ENCODE measurements at regions not wholly inside any gene's neighbourhood (a gene's known extent, or its start where the extent isn't known, plus 50 kb on each side); places are given as distances from the start of the nearest gene placed in this dataset.

GRCh38 chr13:73168226-73168952 is 109.6 kb downstream of the KLF5 start:
- Histone ChIP-seq H3K4me2 (ENCODE audit: low read length) (no peak overlapping the region), H3K27me3 (ENCODE audit: insufficient read depth, low read length) (no peaks in the 10 kb centered on the region), H3K9me3 (ENCODE audit: control insufficient read depth in 1 of 2, insufficient read depth in 1 of 2, low read depth in 1 of 2, low read length in 2 of 2) (no peaks in the 10 kb centered on the region), H4K20me1 (ENCODE audit: insufficient read depth) (no peaks in the 10 kb centered on the region), H3K27ac (ENCODE audit: low read depth, low read length) (no peak overlapping the region), H3K4me3 (replicated peaks in 1 of 2; ENCODE audit: low read depth in 1 of 2, low read length in 2 of 2) (no peak overlapping the region), H3K9ac (ENCODE audit: low read length) (no peak overlapping the region), H3K79me2 (ENCODE audit: insufficient read depth, low read length) (no peaks in the 10 kb centered on the region), H3K9me2 (ENCODE audit: insufficient read depth) (no peaks in the 10 kb centered on the region), H3K4me1 (ENCODE audit: control insufficient read depth in 1 of 2, insufficient read depth in 2 of 2, low read length in 2 of 2) (peaks cover 2 to 15% of the 10 kb centered on the region in 2 experiments; a peak in 3 of 4 replicates), H2AFZ (ENCODE audit: low read depth, low read length, poor library complexity, severe bottlenecking) (no peak overlapping the region), H3K36me3 (ENCODE audit: control insufficient read depth in 1 of 2, insufficient read depth in 2 of 2, low read length in 2 of 2) (no peaks in the 10 kb centered on the region)
- RAD21 ChIA-PET (ENCODE audit: low non-redundant PET in 1 of 2, low total read pairs in 2 of 2, uncharacterized antibody in 2 of 2, unreplicated experiment in 2 of 2), result no interaction called here
- no peak for TF ChIP-seq CTCF (IDR thresholded peaks at IDR 0.05 in 2 of 3, conservative IDR thresholded peaks at IDR 0.05 in 1 of 3; ENCODE audit: borderline replicate concordance in 1 of 3, insufficient read depth in 1 of 3, low read depth in 2 of 3, low read length in 2 of 3)
- no peak for TF ChIP-seq EGR1 (IDR thresholded peaks at IDR 0.05; ENCODE audit: low read depth)
- no peak for TF ChIP-seq POLR2A (IDR thresholded peaks at IDR 0.05; ENCODE audit: borderline replicate concordance, extremely low read depth, insufficient read depth, insufficient read length)
- TF ChIP-seq ZBTB33 (IDR thresholded peaks at IDR 0.05; ENCODE audit: extremely low read depth, insufficient replicate concordance, low read length), result no peak
- no peak for TF ChIP-seq ZFX (IDR thresholded peaks at IDR 0.05)
- CTCF ChIA-PET, result no interaction called here
- no peak for ATAC-seq
- no peak for DNase-seq (ENCODE audit: low read depth, low spot score)
- intact Hi-C loops (cut with micrococcal nuclease), result no loop called here
- no TSS peak for BruUV-seq (replicated peaks)
- POLR2A ChIA-PET, result no interaction called here

Data from HCT116 (cell line).